LNCAP (cell line): ENCODE measurements at regions not wholly inside any gene's neighbourhood (a gene's known extent, or its start where the extent isn't known, plus 50 kb on each side); places are given as distances from the start of the nearest gene placed in this dataset.

Experiments used
- TF ChIP-seq, protein P1 (sequence below): fragments of 450-650 bp; IDR thresholded peaks from 2 replicates; pipeline ENCODE4 v1.5.1; 2017; ENCODE audit warnings: mild to moderate bottlenecking

GRCh38 chr1:191460234-191460633 is 698.0 kb upstream of the RGS18 start:
- TF ChIP-seq, protein P1, sequence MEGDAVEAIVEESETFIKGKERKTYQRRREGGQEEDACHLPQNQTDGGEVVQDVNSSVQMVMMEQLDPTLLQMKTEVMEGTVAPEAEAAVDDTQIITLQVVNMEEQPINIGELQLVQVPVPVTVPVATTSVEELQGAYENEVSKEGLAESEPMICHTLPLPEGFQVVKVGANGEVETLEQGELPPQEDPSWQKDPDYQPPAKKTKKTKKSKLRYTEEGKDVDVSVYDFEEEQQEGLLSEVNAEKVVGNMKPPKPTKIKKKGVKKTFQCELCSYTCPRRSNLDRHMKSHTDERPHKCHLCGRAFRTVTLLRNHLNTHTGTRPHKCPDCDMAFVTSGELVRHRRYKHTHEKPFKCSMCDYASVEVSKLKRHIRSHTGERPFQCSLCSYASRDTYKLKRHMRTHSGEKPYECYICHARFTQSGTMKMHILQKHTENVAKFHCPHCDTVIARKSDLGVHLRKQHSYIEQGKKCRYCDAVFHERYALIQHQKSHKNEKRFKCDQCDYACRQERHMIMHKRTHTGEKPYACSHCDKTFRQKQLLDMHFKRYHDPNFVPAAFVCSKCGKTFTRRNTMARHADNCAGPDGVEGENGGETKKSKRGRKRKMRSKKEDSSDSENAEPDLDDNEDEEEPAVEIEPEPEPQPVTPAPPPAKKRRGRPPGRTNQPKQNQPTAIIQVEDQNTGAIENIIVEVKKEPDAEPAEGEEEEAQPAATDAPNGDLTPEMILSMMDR = no peak

DNA sequence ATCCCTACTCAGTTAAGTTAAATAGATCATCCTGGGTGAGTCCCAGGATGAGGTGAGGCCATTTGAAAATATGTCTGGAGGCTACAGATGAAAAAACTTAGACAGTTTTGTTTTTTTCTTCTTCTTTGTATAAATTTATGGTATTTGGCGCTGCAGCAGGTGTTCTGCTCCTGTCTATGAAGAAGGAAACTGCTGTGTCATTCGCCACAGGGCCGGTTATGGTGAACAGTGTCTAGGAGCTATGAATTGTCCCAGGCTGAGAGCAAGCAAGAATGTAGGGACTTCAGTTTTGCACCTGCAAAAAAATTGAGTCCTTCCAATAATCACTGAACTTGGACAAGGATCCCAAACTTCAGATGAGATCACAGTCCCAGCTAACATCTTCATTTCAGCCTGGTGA is 674.3 kb upstream of the RGS18 start:
- TF ChIP-seq, protein P1 = no peak

- TF ChIP-seq, protein P1 = no peak
Measured at GRCh38 chr1:191490303-191490702, 668.0 kb upstream of the RGS18 start.

DNA sequence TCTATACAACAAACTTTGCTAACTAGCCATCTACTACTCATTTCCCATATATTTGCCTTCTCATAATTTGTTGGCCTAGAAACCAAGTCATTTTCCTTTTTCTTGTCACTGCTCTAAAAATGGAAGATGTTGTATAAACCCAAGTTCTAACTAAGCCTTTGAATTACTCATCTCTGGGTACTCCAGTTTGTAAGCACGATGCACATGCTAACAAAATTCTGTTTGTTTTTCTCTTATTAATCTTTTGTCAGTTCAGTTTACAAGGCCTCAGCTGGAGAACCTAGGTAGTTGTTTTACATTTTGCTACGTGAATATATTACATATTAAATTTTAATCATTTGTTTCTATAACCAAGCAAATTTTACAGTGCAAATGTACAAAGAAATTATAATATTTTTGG is 663.2 kb upstream of the RGS18 start:
- TF ChIP-seq, protein P1 = no peak

GRCh38 chr1:191498318-191498717 is 659.9 kb upstream of the RGS18 start:
- TF ChIP-seq, protein P1 = no peak

DNA sequence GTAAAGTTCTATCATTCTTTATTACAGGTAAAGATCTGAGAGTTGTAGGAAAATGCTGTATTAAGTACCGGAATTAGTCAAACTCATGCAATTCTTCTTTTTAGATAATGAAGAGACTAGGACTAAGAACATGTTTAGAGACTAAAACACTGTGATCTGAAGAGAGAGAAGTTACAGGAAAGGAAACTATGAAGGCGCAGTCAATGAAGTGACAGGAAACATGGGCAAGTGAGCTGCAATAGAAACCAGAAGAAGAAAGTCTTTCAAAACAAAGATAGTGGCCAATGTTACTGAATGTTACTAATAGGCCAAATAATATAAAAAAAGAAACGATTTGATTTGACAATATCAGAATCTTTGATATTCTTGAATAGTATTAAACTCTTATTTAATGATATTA is 659.4 kb upstream of the RGS18 start:
- TF ChIP-seq, protein P1 = no peak

GRCh38 chr1:191504999-191505398 is 653.3 kb upstream of the RGS18 start:
- TF ChIP-seq, protein P1 = no peak

DNA sequence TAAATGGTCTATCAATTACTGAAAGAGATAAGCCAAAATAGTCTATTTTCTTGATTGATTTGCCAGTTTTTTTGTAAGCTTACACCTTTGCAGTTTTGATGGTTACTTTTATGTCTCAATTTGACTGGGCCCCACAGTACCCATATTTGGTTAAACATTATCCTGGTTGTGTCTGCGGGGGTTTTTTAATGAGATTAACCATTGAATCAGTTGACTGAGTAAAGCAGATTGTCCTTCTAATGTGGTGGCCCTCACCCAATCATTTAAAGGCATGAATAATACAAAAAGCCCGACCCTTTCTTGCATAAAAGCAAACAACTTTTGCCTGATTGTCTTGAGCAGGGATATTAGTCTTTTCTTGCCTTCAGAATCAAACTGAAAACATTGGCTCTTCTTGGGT is 650.0 kb upstream of the RGS18 start:
- TF ChIP-seq, protein P1 = no peak
